ENCODE measurements at regions not wholly inside any gene's neighbourhood (a gene's known extent, or its start where the extent isn't known, plus 50 kb on each side); places are given as distances from the start of the nearest gene placed in this dataset.
"Not testable (repeated sequence)": the region's sequence is repeated elsewhere in the genome, so short reads cannot be mapped to it uniquely, and the experiment has no call there.

- H3K4me1 Mint-ChIP-seq (ENCODE audit: low read depth) = no peaks in the 10 kb centered on the region
- H3K27ac Mint-ChIP-seq = no peak overlapping the region
- no peaks in the 10 kb centered on the region for H3K27me3 Mint-ChIP-seq (ENCODE audit: low read depth)
- no peak overlapping the region for H3K4me3 Mint-ChIP-seq
- no peaks in the 10 kb centered on the region for H3K9me3 Mint-ChIP-seq
- no peak for DNase-seq (ENCODE audit: low spot score)
- no peaks in the 10 kb centered on the region for H3K36me3 Mint-ChIP-seq (ENCODE audit: low read depth)
These were observed 347.7 kb upstream of the MAP2 start for GRCh38 chr2:209076151-209076550.

- H3K27me3 Mint-ChIP-seq (ENCODE audit: low read depth) = no peaks in the 10 kb centered on the region
- H3K27ac Mint-ChIP-seq = no peak overlapping the region
- H3K4me1 Mint-ChIP-seq (ENCODE audit: low read depth) = no peaks in the 10 kb centered on the region
- H3K9me3 Mint-ChIP-seq = no peaks in the 10 kb centered on the region
- no peak overlapping the region for H3K4me3 Mint-ChIP-seq
- DNase-seq (ENCODE audit: low spot score) = no peak
- H3K36me3 Mint-ChIP-seq (ENCODE audit: low read depth) = no peaks in the 10 kb centered on the region
These were observed 337.1 kb upstream of the MAP2 start for GRCh38 chr2:209086761-209087160.

GRCh38 chr2:209091056-209091455, 332.8 kb upstream of the MAP2 start:
- no peak for DNase-seq (ENCODE audit: low spot score)
- Mint-ChIP-seq H3K27ac (no peak overlapping the region), H3K4me1 (ENCODE audit: low read depth) (no peaks in the 10 kb centered on the region), H3K36me3 (ENCODE audit: low read depth) (no peaks in the 10 kb centered on the region), H3K4me3 (no peak overlapping the region), H3K9me3 (no peaks in the 10 kb centered on the region), H3K27me3 (ENCODE audit: low read depth) (no peaks in the 10 kb centered on the region)

- DNase-seq (ENCODE audit: low spot score) = no peak
- Mint-ChIP-seq H3K4me1 (ENCODE audit: low read depth) (no peaks in the 10 kb centered on the region), H3K36me3 (ENCODE audit: low read depth) (no peaks in the 10 kb centered on the region), H3K4me3 (no peak overlapping the region), H3K27ac (no peak overlapping the region), H3K9me3 (no peaks in the 10 kb centered on the region), H3K27me3 (ENCODE audit: low read depth) (no peaks in the 10 kb centered on the region)
These were observed 329.6 kb upstream of the MAP2 start for GRCh38 chr2:209094221-209094620.

- Mint-ChIP-seq H3K36me3 (ENCODE audit: low read depth) (no peaks in the 10 kb centered on the region), H3K4me1 (ENCODE audit: low read depth) (no peaks in the 10 kb centered on the region), H3K27ac (no peak overlapping the region)
These were observed 328.4 kb upstream of the MAP2 start for GRCh38 chr2:209095432-209095831.

GRCh38 chr2:209097168-209097567, 326.7 kb upstream of the MAP2 start:
- no peaks in the 10 kb centered on the region for H3K4me1 Mint-ChIP-seq (ENCODE audit: low read depth)
- DNase-seq (ENCODE audit: low spot score) = no peak
- H3K4me3 Mint-ChIP-seq = no peak overlapping the region
- no peak overlapping the region for H3K27ac Mint-ChIP-seq
- H3K36me3 Mint-ChIP-seq (ENCODE audit: low read depth) = no peaks in the 10 kb centered on the region
- no peaks in the 10 kb centered on the region for H3K27me3 Mint-ChIP-seq (ENCODE audit: low read depth)
- no peaks in the 10 kb centered on the region for H3K9me3 Mint-ChIP-seq

More at GRCh38 chr2:209095432-209095831, 328.4 kb upstream of the MAP2 start:
- DNase-seq (ENCODE audit: low spot score) = no peak
- no peaks in the 10 kb centered on the region for H3K27me3 Mint-ChIP-seq (ENCODE audit: low read depth)
- no peak overlapping the region for H3K4me3 Mint-ChIP-seq
- H3K9me3 Mint-ChIP-seq = no peaks in the 10 kb centered on the region

GRCh38 chr2:209102319-209102718, 321.5 kb upstream of the MAP2 start:
- DNase-seq (ENCODE audit: low spot score) = no peak
- Mint-ChIP-seq H3K4me1 (ENCODE audit: low read depth) (no peaks in the 10 kb centered on the region), H3K27ac (no peak overlapping the region), H3K36me3 (ENCODE audit: low read depth) (no peaks in the 10 kb centered on the region), H3K27me3 (ENCODE audit: low read depth) (no peaks in the 10 kb centered on the region), H3K4me3 (no peak overlapping the region), H3K9me3 (no peaks in the 10 kb centered on the region)

GRCh38 chr2:209113026-209113425, 310.8 kb upstream of the MAP2 start:
- Mint-ChIP-seq H3K27me3 (ENCODE audit: low read depth) (no peaks in the 10 kb centered on the region), H3K4me3 (no peak overlapping the region), H3K36me3 (ENCODE audit: low read depth) (no peaks in the 10 kb centered on the region), H3K27ac (no peak overlapping the region), H3K4me1 (ENCODE audit: low read depth) (no peaks in the 10 kb centered on the region), H3K9me3 (no peaks in the 10 kb centered on the region)
- DNase-seq (ENCODE audit: low spot score) = no peak

- Mint-ChIP-seq H3K9me3 (no peaks in the 10 kb centered on the region), H3K27me3 (ENCODE audit: low read depth) (no peaks in the 10 kb centered on the region), H3K36me3 (ENCODE audit: low read depth) (no peaks in the 10 kb centered on the region), H3K4me3 (no peak overlapping the region), H3K27ac (no peak overlapping the region), H3K4me1 (ENCODE audit: low read depth) (no peaks in the 10 kb centered on the region)
- DNase-seq (ENCODE audit: low spot score) = no peak
These were observed 309.1 kb upstream of the MAP2 start for GRCh38 chr2:209114588-209115240.

GRCh38 chr2:209121691-209122090, 302.2 kb upstream of the MAP2 start:
- Mint-ChIP-seq H3K27me3 (ENCODE audit: low read depth) (no peaks in the 10 kb centered on the region), H3K36me3 (ENCODE audit: low read depth) (no peaks in the 10 kb centered on the region), H3K4me3 (no peak overlapping the region), H3K27ac (no peak overlapping the region), H3K9me3 (peaks cover 3% of the 10 kb centered on the region), H3K4me1 (ENCODE audit: low read depth) (no peaks in the 10 kb centered on the region)
- DNase-seq (ENCODE audit: low spot score) = no peak

- no peak overlapping the region for H3K4me3 Mint-ChIP-seq
- no peaks in the 10 kb centered on the region for H3K4me1 Mint-ChIP-seq (ENCODE audit: low read depth)
- DNase-seq (ENCODE audit: low spot score) = no peak
- H3K36me3 Mint-ChIP-seq (ENCODE audit: low read depth) = no peaks in the 10 kb centered on the region
- no peaks in the 10 kb centered on the region for H3K27me3 Mint-ChIP-seq (ENCODE audit: low read depth)
- peaks cover under 1% of the 10 kb centered on the region for H3K9me3 Mint-ChIP-seq
- no peak overlapping the region for H3K27ac Mint-ChIP-seq
These were observed 298.6 kb upstream of the MAP2 start for GRCh38 chr2:209125291-209125690.

GRCh38 chr2:209138079-209138478, 285.8 kb upstream of the MAP2 start:
- Mint-ChIP-seq H3K9me3 (no peaks in the 10 kb centered on the region), H3K4me1 (ENCODE audit: low read depth) (no peaks in the 10 kb centered on the region), H3K36me3 (ENCODE audit: low read depth) (no peaks in the 10 kb centered on the region), H3K4me3 (no peak overlapping the region), H3K27me3 (ENCODE audit: low read depth) (no peaks in the 10 kb centered on the region), H3K27ac (no peak overlapping the region)
- DNase-seq (ENCODE audit: low spot score) = no peak

- H3K4me1 Mint-ChIP-seq (ENCODE audit: low read depth) = no peaks in the 10 kb centered on the region
- DNase-seq (ENCODE audit: low spot score) = no peak
These were observed 282.7 kb upstream of the MAP2 start for GRCh38 chr2:209141142-209141541.

GRCh38 chr2:209141818-209142217, 282.0 kb upstream of the MAP2 start:
- Mint-ChIP-seq H3K36me3 (ENCODE audit: low read depth) (no peaks in the 10 kb centered on the region), H3K4me3 (no peak overlapping the region), H3K27ac (no peak overlapping the region), H3K4me1 (ENCODE audit: low read depth) (no peaks in the 10 kb centered on the region), H3K27me3 (ENCODE audit: low read depth) (no peaks in the 10 kb centered on the region), H3K9me3 (no peaks in the 10 kb centered on the region)
- DNase-seq (ENCODE audit: low spot score) = no peak

More at GRCh38 chr2:209141142-209141541, 282.7 kb upstream of the MAP2 start:
- Mint-ChIP-seq H3K27ac (no peak overlapping the region), H3K4me3 (no peak overlapping the region), H3K9me3 (no peaks in the 10 kb centered on the region), H3K36me3 (ENCODE audit: low read depth) (no peaks in the 10 kb centered on the region), H3K27me3 (ENCODE audit: low read depth) (no peaks in the 10 kb centered on the region)

GRCh38 chr2:209145220-209145691, 278.6 kb upstream of the MAP2 start:
- not testable (repeated sequence) for DNase-seq (ENCODE audit: low spot score); H3K27me3 Mint-ChIP-seq (ENCODE audit: low read depth); H3K4me1 Mint-ChIP-seq (ENCODE audit: low read depth); H3K4me3 Mint-ChIP-seq; H3K27ac Mint-ChIP-seq; H3K36me3 Mint-ChIP-seq (ENCODE audit: low read depth); H3K9me3 Mint-ChIP-seq

All from T-helper 2 cell treated with Interferon-gamma antibody and Interleukin-4, amounts not matched to agents 5 μg/mL and 100 μg/mL, for 36 hours (primary cell).